ENCODE measurements at regions not wholly inside any gene's neighbourhood (a gene's known extent, or its start where the extent isn't known, plus 50 kb on each side); places are given as distances from the start of the nearest gene placed in this dataset.

GRCh38 chr1:91624331-91624730 is 123.7 kb downstream of the CDC7 start:
- TF ChIP-seq SUZ12 (IDR thresholded peaks at IDR 0.05; ENCODE audit: extremely low read depth, insufficient read depth, insufficient read length) = no peak
- TF ChIP-seq ZNF274 (IDR thresholded peaks at IDR 0.05; ENCODE audit: low read depth, low read length) = no peak

Data from NT2/D1 (cell line).